DMS53 (cell line): ENCODE measurements at regions not wholly inside any gene's neighbourhood (a gene's known extent, or its start where the extent isn't known, plus 50 kb on each side); places are given as distances from the start of the nearest gene placed in this dataset.

Experiments
- DNase-seq: peaks from one replicate; lab custom pipeline; 2025; lab: John Stamatoyannopoulos, UW

GRCh38 chr4:110278127-110278526 lies 79.7 kb upstream of the ELOVL6 start:
- DNase-seq: peak; percentile 17

DNA sequence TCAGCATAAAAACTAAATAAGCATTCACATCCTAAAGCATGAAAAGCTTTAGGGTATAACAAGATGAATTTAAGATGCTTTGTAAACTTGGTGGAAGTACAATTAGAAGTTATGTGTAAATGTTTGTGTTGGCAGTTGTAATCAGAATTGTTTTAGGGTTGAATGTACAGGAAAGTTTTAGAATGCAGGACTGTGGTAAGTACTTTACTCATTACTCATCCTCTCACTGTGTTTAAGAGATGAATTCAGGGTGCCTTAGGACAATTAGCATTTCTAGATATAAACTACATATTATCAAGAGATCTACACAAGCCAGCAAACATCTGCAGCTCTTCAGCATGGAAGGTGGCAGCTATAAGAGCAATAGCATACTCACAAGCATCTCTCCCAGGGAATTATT lies 77.5 kb upstream of the ELOVL6 start:
- no peak for DNase-seq

GRCh38 chr4:110271986-110272385 lies 73.6 kb upstream of the ELOVL6 start:
- no peak for DNase-seq

- no peak for DNase-seq
Observed at GRCh38 chr4:110270492-110271197, 72.2 kb upstream of the ELOVL6 start.

DNA sequence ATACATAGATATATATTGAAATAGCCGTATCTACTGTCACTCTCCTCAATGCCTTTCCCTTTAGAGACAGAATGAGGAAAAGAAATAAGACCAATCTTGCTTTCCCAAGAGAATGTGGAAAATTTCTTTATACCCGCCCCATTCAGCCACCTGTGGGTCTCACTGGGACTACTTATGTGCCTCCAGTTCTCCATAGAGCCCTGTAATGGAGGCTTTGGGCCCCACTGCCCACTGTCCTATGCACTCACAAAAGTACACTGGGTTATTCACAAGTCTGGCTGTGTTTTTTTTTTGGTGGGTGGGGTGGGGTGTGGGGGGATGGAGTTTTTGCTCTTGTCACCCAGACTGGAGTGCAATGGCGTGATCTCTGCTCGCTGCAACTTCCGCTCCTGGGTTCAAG lies 70.4 kb upstream of the ELOVL6 start:
- DNase-seq: no peak

GRCh38 chr4:110268352-110268751 lies 69.9 kb upstream of the ELOVL6 start:
- DNase-seq: no peak

- DNase-seq: no peak
Observed at GRCh38 chr4:110266136-110266535, 67.7 kb upstream of the ELOVL6 start.

- no peak for DNase-seq
Observed at GRCh38 chr4:110265001-110265400, 66.6 kb upstream of the ELOVL6 start.

DNA sequence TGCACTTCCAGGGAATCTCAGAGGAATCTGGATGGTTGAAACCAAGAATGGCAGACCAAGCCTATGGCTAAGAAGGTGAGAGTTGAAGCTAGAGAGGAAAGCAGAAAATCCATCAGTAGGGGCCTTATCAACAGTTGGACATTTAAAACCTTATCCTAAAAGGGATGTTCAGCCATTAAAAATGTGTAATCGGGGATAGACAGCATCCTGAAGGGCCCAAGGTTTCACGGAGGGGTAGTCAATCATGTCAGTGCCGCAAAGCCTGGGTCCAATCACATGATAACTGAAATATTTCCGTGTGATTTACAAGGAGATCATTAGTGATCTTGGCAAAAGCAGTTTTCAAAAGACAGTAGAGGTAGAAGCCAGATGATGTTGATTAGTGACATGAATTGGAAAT lies 61.9 kb upstream of the ELOVL6 start:
- DNase-seq: no peak

- no peak for DNase-seq
Observed at GRCh38 chr4:110250023-110250387, 51.6 kb upstream of the ELOVL6 start.

GRCh38 chr4:110248831-110249253 lies 50.4 kb upstream of the ELOVL6 start:
- no peak for DNase-seq
